C4-2B (cell line): ENCODE measurements at regions not wholly inside any gene's neighbourhood (a gene's known extent, or its start where the extent isn't known, plus 50 kb on each side); places are given as distances from the start of the nearest gene placed in this dataset.

ENCODE experiments used
- H3K27ac ChIP-seq: fragments of 450-650 bp; 2 replicates; pipeline ENCODE4 v1.5.1; 2017
- CTCF ChIP-seq: fragments of 450-650 bp; conservative IDR thresholded peaks from 2 replicates; pipeline ENCODE4 v1.5.1; 2017; ENCODE audit warnings: mild to moderate bottlenecking
- ZFX ChIP-seq: fragments of 450-650 bp; IDR thresholded peaks from 2 replicates; pipeline ENCODE4 v1.6.1; 2017

GRCh38 chr11:71109586-71109985 lies 142.8 kb downstream of the SHANK2 start:
- H3K27ac ChIP-seq, result no peak overlapping the region
- TF ChIP-seq ZFX (no peak), CTCF (no peak)

GRCh38 chr11:71109186-71109585 lies 143.2 kb downstream of the SHANK2 start:
- H3K27ac ChIP-seq, result no peak overlapping the region
- TF ChIP-seq ZFX (no peak), CTCF (no peak)

GRCh38 chr11:71108013-71108865 lies 144.1 kb downstream of the SHANK2 start:
- H3K27ac ChIP-seq, result no peak overlapping the region
- no peak for TF ChIP-seq ZFX
- TF ChIP-seq CTCF, result no peak

GRCh38 chr11:71106671-71107070 lies 145.7 kb downstream of the SHANK2 start:
- no peak overlapping the region for H3K27ac ChIP-seq
- TF ChIP-seq CTCF, result no peak
- no peak for TF ChIP-seq ZFX

- H3K27ac ChIP-seq, result peak overlapping the region; percentile 92
- TF ChIP-seq CTCF (no peak), ZFX (no peak)
Measured at GRCh38 chr11:71103266-71103665, 149.1 kb downstream of the SHANK2 start.

- no peak for TF ChIP-seq ZFX
- TF ChIP-seq CTCF, result no peak
- peak overlapping the region; percentile 92 for H3K27ac ChIP-seq
Measured at GRCh38 chr11:71102251-71102995, 150.0 kb downstream of the SHANK2 start.

GRCh38 chr11:71101606-71102005 lies 150.8 kb downstream of the SHANK2 start:
- peak overlapping the region; percentile 92 for H3K27ac ChIP-seq
- TF ChIP-seq ZFX, result no peak
- TF ChIP-seq CTCF, result no peak
